Esophagus squamous epithelium (tissue), 5 donors: ENCODE measurements at regions not wholly inside any gene's neighbourhood (a gene's known extent, or its start where the extent isn't known, plus 50 kb on each side); places are given as distances from the start of the nearest gene placed in this dataset.

ENCODE experiments used
- DNase-seq: peaks from one replicate; lab custom pipeline; 2025; lab: John Stamatoyannopoulos, UW
- H3K27ac ChIP-seq, 4 donors: fragments of 200-600 bp; sonication (generic); one replicate each; pipeline ENCODE4 v1.5.1; 2016 to 2019; ENCODE audit warnings: mild to moderate bottlenecking in 1 of 4
- H3K27me3 ChIP-seq, 4 donors: fragments of 200-600 bp; sonication (generic); 1 replicate in 3 of 4; 2 replicates in 1 of 4; pipeline versions ENCODE4 v1.5.1 to v1.6.0; 2017 to 2021; ENCODE audit warnings: antibody characterized with exemption in 1 of 4
- H3K36me3 ChIP-seq, 3 donors: fragments of 200-600 bp; sonication (generic); one replicate each; pipeline ENCODE4 v1.5.1; 2016 to 2019
- H3K4me1 ChIP-seq, 3 donors: fragments of 200-600 bp; sonication (generic); one replicate each; pipeline ENCODE4 v1.5.1; 2017 to 2019
- H3K4me3 ChIP-seq, 4 donors: fragments of 200-600 bp; sonication (generic); 1 replicate in 3 of 4; 2 replicates in 1 of 4; pipeline ENCODE4 v1.5.1; 2016 to 2019; ENCODE audit warnings: mild to moderate bottlenecking in 2 of 4, moderate library complexity in 1 of 4
- H3K9me3 ChIP-seq, 3 donors: fragments of 200-600 bp; sonication (generic); one replicate each; pipeline ENCODE4 v1.5.1; 2016 to 2019
- CTCF ChIP-seq, 6 experiments: fragments of 450-650 bp in 4 of 6; fragments of 200-600 bp in 2 of 6; sonication (generic) in 2 of 6; IDR thresholded peaks; one replicate each; pipeline ENCODE4 v1.5.1; 2016 to 2019; ENCODE audit warnings: antibody characterized with exemption in 6 of 6, mild to moderate bottlenecking in 4 of 6, moderate library complexity in 4 of 6
- POLR2A ChIP-seq, 4 donors: fragments of 450-650 bp; IDR thresholded peaks; one replicate each; pipeline ENCODE4 v1.6.1; 2017; ENCODE audit warnings: antibody characterized with exemption in 4 of 4, mild to moderate bottlenecking in 4 of 4, moderate library complexity in 3 of 4
- WGBS, 2 donors: methylation state at CpG; one replicate each; pipeline ENCODE4 v1.1.5; 2018; 5-methylcytosine and 5-hydroxymethylcytosine counted together
- intact Hi-C: fragments of 100-400 bp; cut with DNase I; formaldehyde crosslinking; loops from one replicate; pipeline ENCODE4 v1.15.0; 2022
- donor health status: DM: yes; HTN: yes; CAD: no.

GRCh38 chr6:93972791-93973190 is 553.4 kb upstream of the EPHA7 start:
- Histone ChIP-seq H3K9me3 (peaks cover 0 to 4% (median 0%) of the 10 kb centered on the region in 3 donors), H3K36me3 (no peaks in the 10 kb centered on the region), H3K4me1 (no peaks in the 10 kb centered on the region), H3K27me3 (no peaks in the 10 kb centered on the region), H3K27ac (no peak overlapping the region), H3K4me3 (no peak overlapping the region)
- no peak for DNase-seq
- intact Hi-C loops, result no loop called here
- no peak for TF ChIP-seq POLR2A (IDR thresholded peaks at IDR 0.05)
- TF ChIP-seq CTCF (IDR thresholded peaks at IDR 0.05), result no peak
- 64 to 80% methylated on average over 3 of the region's 3 CpGs for WGBS, 2 donors

DNA sequence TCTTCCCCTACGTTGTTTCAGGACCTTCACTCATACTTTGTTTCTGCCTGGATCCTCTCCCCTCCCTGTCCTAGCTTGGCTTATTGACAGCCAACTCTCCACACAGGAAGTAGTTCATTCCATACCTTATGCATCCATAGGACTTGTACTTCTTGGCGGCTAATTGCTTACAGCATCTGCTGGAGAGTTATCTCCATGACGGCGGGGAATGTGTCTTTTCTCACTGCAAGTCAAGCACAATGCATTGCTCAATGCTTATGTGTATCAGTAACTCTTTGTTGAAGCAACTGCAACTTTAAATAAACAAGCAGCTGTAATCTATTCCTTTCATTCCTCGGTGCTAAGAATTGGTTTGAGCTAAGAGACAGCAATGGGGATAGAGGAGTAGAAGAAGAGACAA is 551.3 kb upstream of the EPHA7 start:
- intact Hi-C loops, result no loop called here
- no peak for TF ChIP-seq CTCF (IDR thresholded peaks at IDR 0.05)
- TF ChIP-seq POLR2A (IDR thresholded peaks at IDR 0.05), result no peak
- peaks cover 0 to 4% (median 0%) of the 10 kb centered on the region in 3 donors for H3K9me3 ChIP-seq
- no peak overlapping the region for H3K4me3 ChIP-seq
- no peak overlapping the region for H3K27ac ChIP-seq
- no peaks in the 10 kb centered on the region for H3K36me3 ChIP-seq
- no peak for DNase-seq
- 51 to 53% methylated on average over 5 of the region's 5 CpGs for whole genome bisulfite sequencing, 2 donors
- H3K27me3 ChIP-seq, result no peaks in the 10 kb centered on the region
- no peaks in the 10 kb centered on the region for H3K4me1 ChIP-seq

DNA sequence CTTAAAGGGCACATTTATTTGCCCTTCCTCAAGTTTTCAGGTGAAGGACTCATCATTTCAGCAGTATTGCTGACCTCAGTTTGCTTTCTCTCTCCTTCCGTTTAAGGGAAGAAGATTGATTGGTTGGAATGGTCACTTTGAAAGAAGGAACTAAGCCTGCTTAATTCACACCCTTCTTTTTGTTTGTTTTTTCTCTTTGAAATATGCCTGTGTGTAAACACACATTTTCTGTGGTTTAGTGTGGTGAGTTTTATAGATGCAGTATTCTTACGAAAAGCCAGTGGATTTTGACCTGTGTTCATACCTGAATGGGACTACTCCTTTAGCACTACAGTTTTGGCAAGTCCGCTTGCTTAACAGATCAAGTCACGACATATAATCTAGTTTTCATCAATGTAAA is 548.8 kb upstream of the EPHA7 start:
- TF ChIP-seq POLR2A (IDR thresholded peaks at IDR 0.05), result no peak
- TF ChIP-seq CTCF (IDR thresholded peaks at IDR 0.05), result no peak
- Histone ChIP-seq H3K27me3 (no peaks in the 10 kb centered on the region), H3K4me3 (no peak overlapping the region), H3K9me3 (peaks cover 0 to 4% (median 0%) of the 10 kb centered on the region in 3 donors), H3K4me1 (no peaks in the 10 kb centered on the region), H3K36me3 (no peaks in the 10 kb centered on the region), H3K27ac (no peak overlapping the region)
- intact Hi-C loops, result no loop called here
- 48 to 50% methylated on average over 4 of the region's 4 CpGs for WGBS, 2 donors
- DNase-seq, result no peak

DNA sequence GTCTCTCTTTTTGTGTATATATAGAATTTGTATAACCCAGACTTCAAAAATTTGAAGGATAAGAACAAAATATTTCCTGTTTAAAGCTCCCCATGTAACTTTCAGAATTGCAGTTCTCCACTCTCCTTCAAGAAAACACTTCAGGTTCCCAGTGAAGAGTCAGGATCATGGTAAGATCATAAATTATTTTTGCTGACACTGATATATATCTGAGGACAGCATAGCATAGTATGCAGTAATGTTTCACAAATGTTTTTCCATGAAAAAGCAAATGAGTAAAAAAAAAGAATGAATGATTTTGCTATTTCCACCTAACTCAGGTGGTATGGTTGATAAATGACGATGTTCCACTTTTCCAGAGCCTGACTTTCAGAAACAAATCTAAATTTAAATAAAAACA is 545.6 kb upstream of the EPHA7 start:
- intact Hi-C loops, result no loop called here
- Histone ChIP-seq H3K9me3 (no peaks in the 10 kb centered on the region), H3K4me1 (no peaks in the 10 kb centered on the region), H3K4me3 (no peak overlapping the region), H3K36me3 (no peaks in the 10 kb centered on the region), H3K27ac (no peak overlapping the region), H3K27me3 (no peaks in the 10 kb centered on the region)
- TF ChIP-seq POLR2A (IDR thresholded peaks at IDR 0.05) (no peak), CTCF (IDR thresholded peaks at IDR 0.05) (no peak)
- WGBS, 2 donors, result 38 to 66% methylated on average over 1 of the region's 1 CpG
- DNase-seq, result no peak

DNA sequence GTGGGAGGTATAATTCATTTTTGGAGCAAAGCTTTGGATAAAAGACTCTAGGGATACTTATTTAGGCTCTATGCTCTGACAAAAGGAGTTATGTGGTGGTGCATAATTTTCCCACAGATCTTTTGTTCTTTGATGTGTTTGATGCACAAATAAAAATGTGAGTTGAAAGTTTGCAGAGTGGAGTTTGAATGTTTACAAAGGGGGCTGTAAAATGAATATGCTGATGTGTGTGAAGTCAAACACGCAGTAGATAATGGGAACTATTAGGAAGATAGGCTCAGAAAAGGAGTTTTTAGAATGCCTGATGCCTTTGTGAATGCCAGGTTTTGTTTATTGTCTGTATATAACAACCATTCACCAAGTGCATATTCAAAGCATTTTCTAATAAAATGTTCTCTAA is 545.0 kb upstream of the EPHA7 start:
- TF ChIP-seq POLR2A (IDR thresholded peaks at IDR 0.05), result no peak
- no peak for TF ChIP-seq CTCF (IDR thresholded peaks at IDR 0.05)
- no peak for DNase-seq
- intact Hi-C loops, result no loop called here
- Histone ChIP-seq H3K36me3 (no peaks in the 10 kb centered on the region), H3K27ac (no peak overlapping the region), H3K27me3 (no peaks in the 10 kb centered on the region), H3K4me1 (no peaks in the 10 kb centered on the region), H3K4me3 (no peak overlapping the region), H3K9me3 (no peaks in the 10 kb centered on the region)
- WGBS, 2 donors, result 22 to 31% methylated on average over 1 of the region's 1 CpG
